Keratinocyte (primary cell): ENCODE measurements at regions not wholly inside any gene's neighbourhood (a gene's known extent, or its start where the extent isn't known, plus 50 kb on each side); places are given as distances from the start of the nearest gene placed in this dataset.

Source experiments
- DNase-seq: peaks from one replicate; pipeline ENCODE4 v3.0.0-alpha.2; 2011; ENCODE audit warnings: low read depth, missing footprints, low spot score
- FAIRE-seq: peaks from 2 replicates; lab custom pipeline; 2011; peaks lifted over from hg19 to GRCh38; lab: Jason Lieb, UNC
- H2AFZ ChIP-seq: 2 replicates; pipeline ENCODE4 v1.6.0; 2012; ENCODE audit warnings: low read length, control low read depth, inconsistent platforms; ENCODE audit not compliant: control insufficient read depth
- H3K27ac ChIP-seq: 2 replicates; pipeline ENCODE4 v1.5.1; 2011; ENCODE audit warnings: low read length; ENCODE audit not compliant: control insufficient read depth, insufficient read depth
- H3K27me3 ChIP-seq: 3 replicates; pipeline ENCODE4 v1.6.0; 2011; ENCODE audit warnings: low read length; ENCODE audit not compliant: control insufficient read depth, insufficient read depth; ENCODE audit errors: extremely low read depth
- H3K36me3 ChIP-seq, 2 experiments: 2 replicates in 1 of 2; 3 replicates in 1 of 2; pipeline ENCODE4 v1.5.1; 2011; ENCODE audit warnings: low read length in 2 of 2, mild to moderate bottlenecking in 1 of 2; ENCODE audit not compliant: control insufficient read depth in 2 of 2, insufficient read depth in 2 of 2; ENCODE audit errors: extremely low read depth in 1 of 2
- H3K4me1 ChIP-seq: 3 replicates; pipeline ENCODE4 v1.5.1; 2011; ENCODE audit warnings: low read length; ENCODE audit not compliant: control insufficient read depth, insufficient read depth; ENCODE audit errors: extremely low read depth
- H3K4me2 ChIP-seq: 3 replicates; pipeline ENCODE4 v1.6.0; 2011; ENCODE audit warnings: low read depth, low read length; ENCODE audit not compliant: control insufficient read depth, insufficient read depth; ENCODE audit errors: extremely low read depth
- H3K4me3 ChIP-seq, 3 experiments: fragments of 200-600 bp in 1 of 3; sonication (generic) in 1 of 3; 2 replicates in 2 of 3; 3 replicates in 1 of 3; pipeline ENCODE4 v1.5.1; 2011 to 2016; ENCODE audit warnings: low read length in 3 of 3, mild to moderate bottlenecking in 3 of 3, control low read depth in 2 of 3, inconsistent platforms in 1 of 3, low read depth in 1 of 3, mixed read lengths in 1 of 3, mixed run types in 1 of 3, moderate library complexity in 1 of 3; ENCODE audit not compliant: control insufficient read depth in 2 of 3, insufficient read depth in 2 of 3; ENCODE audit errors: extremely low read depth in 1 of 3
- H3K79me2 ChIP-seq: 2 replicates; pipeline ENCODE4 v1.6.0; 2012; ENCODE audit warnings: low read length; ENCODE audit not compliant: control insufficient read depth, insufficient read depth
- H3K9ac ChIP-seq: 3 replicates; pipeline ENCODE4 v1.6.0; 2011; ENCODE audit warnings: low read length; ENCODE audit not compliant: control insufficient read depth, insufficient read depth; ENCODE audit errors: extremely low read depth
- H3K9me1 ChIP-seq: 3 replicates; pipeline ENCODE4 v1.6.0; 2011; ENCODE audit warnings: low read length; ENCODE audit not compliant: control insufficient read depth, insufficient read depth; ENCODE audit errors: extremely low read depth
- H3K9me3 ChIP-seq: 2 replicates; pipeline ENCODE4 v1.5.1; 2012; ENCODE audit warnings: low read depth, low read length; ENCODE audit not compliant: control insufficient read depth
- H4K20me1 ChIP-seq: 3 replicates; pipeline ENCODE4 v1.6.0; 2011; ENCODE audit warnings: low read length; ENCODE audit not compliant: control insufficient read depth, insufficient read depth; ENCODE audit errors: extremely low read depth
- EZH2 ChIP-seq: IDR thresholded peaks from one replicate; pipeline ENCODE4 v1.6.1; 2012; ENCODE audit warnings: inconsistent platforms, mild to moderate bottlenecking, low read length, moderate library complexity
- dilution Hi-C: fragments of 300-500 bp; cut with MboI; formaldehyde crosslinking; loops from one replicate; pipeline ENCODE4 v1.7.0; 2020; ENCODE audit warnings: low sequenced_read_pairs; ENCODE audit not compliant: extremely low pct_ligation_motif_present
- TF ChIP-seq, protein P1 (sequence below), 3 experiments: IDR thresholded peaks in 1 of 3; conservative IDR thresholded peaks in 1 of 3; optimal IDR thresholded peaks in 1 of 3; 2 replicates in 2 of 3; 3 replicates in 1 of 3; pipeline versions ENCODE3 to v1.5.1; 2011; ENCODE audit warnings: low read length in 3 of 3, mild to moderate bottlenecking in 3 of 3, moderate library complexity in 2 of 3, control low read depth in 1 of 3, inconsistent platforms in 1 of 3; ENCODE audit not compliant: insufficient read depth in 2 of 3; ENCODE audit errors: extremely low read depth in 1 of 3

GRCh38 chr4:114108869-114109268 lies 129.4 kb upstream of the ARSJ start:
- no peak overlapping the region for H2AFZ ChIP-seq
- H3K9ac ChIP-seq = no peak overlapping the region
- no peak overlapping the region for H3K4me3 ChIP-seq
- H3K9me3 ChIP-seq = no peaks in the 10 kb centered on the region
- H3K36me3 ChIP-seq = no peaks in the 10 kb centered on the region
- dilution Hi-C loops = no loop called here
- TF ChIP-seq, protein P1, sequence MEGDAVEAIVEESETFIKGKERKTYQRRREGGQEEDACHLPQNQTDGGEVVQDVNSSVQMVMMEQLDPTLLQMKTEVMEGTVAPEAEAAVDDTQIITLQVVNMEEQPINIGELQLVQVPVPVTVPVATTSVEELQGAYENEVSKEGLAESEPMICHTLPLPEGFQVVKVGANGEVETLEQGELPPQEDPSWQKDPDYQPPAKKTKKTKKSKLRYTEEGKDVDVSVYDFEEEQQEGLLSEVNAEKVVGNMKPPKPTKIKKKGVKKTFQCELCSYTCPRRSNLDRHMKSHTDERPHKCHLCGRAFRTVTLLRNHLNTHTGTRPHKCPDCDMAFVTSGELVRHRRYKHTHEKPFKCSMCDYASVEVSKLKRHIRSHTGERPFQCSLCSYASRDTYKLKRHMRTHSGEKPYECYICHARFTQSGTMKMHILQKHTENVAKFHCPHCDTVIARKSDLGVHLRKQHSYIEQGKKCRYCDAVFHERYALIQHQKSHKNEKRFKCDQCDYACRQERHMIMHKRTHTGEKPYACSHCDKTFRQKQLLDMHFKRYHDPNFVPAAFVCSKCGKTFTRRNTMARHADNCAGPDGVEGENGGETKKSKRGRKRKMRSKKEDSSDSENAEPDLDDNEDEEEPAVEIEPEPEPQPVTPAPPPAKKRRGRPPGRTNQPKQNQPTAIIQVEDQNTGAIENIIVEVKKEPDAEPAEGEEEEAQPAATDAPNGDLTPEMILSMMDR (optimal IDR thresholded peaks at IDR 0.05 in 1 of 3, IDR thresholded peaks at IDR 0.05 in 1 of 3, conservative IDR thresholded peaks at IDR 0.05 in 1 of 3; ENCODE audit: extremely low read depth in 1 of 3, insufficient read depth in 2 of 3, low read length in 3 of 3) = peak; percentile 11 to 56 (median 24)
- TF ChIP-seq EZH2 = no peak
- DNase-seq (peak; percentile 32), FAIRE-seq (peak; percentile 94)
- no peak overlapping the region for H3K4me2 ChIP-seq
- H3K9me1 ChIP-seq = no peaks in the 10 kb centered on the region
- no peaks in the 10 kb centered on the region for H3K27me3 ChIP-seq
- H3K27ac ChIP-seq = no peak overlapping the region
- peaks cover 9% of the 10 kb centered on the region for H3K4me1 ChIP-seq
- no peaks in the 10 kb centered on the region for H4K20me1 ChIP-seq
- no peaks in the 10 kb centered on the region for H3K79me2 ChIP-seq

DNA sequence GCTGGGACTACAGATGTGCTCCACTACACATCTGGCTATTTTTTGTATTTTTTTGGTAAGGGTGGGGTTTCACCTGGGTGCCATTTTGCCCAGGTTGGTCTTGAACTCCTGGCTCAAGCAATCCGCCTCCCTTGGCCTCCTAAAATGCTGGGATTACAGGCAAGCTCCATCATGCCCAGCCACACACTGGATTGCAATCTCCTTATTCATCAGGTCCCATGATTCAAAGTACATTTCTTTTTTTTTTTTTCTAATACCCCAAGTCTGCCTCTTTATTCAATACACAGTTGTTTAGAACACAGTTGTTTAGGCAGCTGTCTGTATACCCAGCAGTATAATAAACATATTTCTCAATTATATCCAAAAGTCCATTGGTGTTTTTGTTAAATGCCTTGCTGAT lies 130.3 kb upstream of the ARSJ start:
- H4K20me1 ChIP-seq = no peaks in the 10 kb centered on the region
- no peak overlapping the region for H3K27ac ChIP-seq
- no peak overlapping the region for H3K4me3 ChIP-seq
- no peaks in the 10 kb centered on the region for H3K9me3 ChIP-seq
- H2AFZ ChIP-seq = no peak overlapping the region
- no peak for DNase-seq
- no peaks in the 10 kb centered on the region for H3K36me3 ChIP-seq
- H3K4me2 ChIP-seq = no peak overlapping the region
- dilution Hi-C loops = no loop called here
- no peaks in the 10 kb centered on the region for H3K79me2 ChIP-seq
- H3K4me1 ChIP-seq = peaks cover 4% of the 10 kb centered on the region
- H3K27me3 ChIP-seq = no peaks in the 10 kb centered on the region
- no peak for TF ChIP-seq EZH2
- TF ChIP-seq, protein P1 (optimal IDR thresholded peaks at IDR 0.05 in 1 of 3, IDR thresholded peaks at IDR 0.05 in 1 of 3, conservative IDR thresholded peaks at IDR 0.05 in 1 of 3; ENCODE audit: extremely low read depth in 1 of 3, insufficient read depth in 2 of 3, low read length in 3 of 3) = no peak
- no peaks in the 10 kb centered on the region for H3K9me1 ChIP-seq
- no peak overlapping the region for H3K9ac ChIP-seq
- FAIRE-seq = no peak
